ENCODE measurements at regions not wholly inside any gene's neighbourhood (a gene's known extent, or its start where the extent isn't known, plus 50 kb on each side); places are given as distances from the start of the nearest gene placed in this dataset.

DNA sequence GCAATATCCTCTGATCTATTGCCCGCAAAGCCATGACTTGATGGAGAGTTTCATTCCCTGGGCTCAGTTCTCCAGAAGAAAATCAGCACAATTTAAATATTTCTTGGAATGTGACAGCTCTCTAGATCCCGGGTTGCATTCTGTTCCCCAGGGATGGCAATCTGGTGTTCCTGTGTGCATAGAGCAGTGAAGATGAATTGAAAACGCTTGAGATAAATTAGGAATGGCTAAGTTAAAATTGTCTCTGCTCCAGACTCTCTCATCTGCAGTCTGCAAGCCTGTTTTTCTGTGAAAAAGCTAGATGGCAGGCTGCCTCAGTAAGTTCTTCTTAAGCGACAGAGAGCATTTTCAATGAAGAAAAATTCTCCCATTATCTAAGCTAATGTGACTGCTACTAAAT, 582.5 kb upstream of the MGAT4C start:
- H3K9me3 ChIP-seq = peaks cover 0 to 5% (median 0%) of the 10 kb centered on the region in 8 donors
- WGBS, 5 donors = 58 to 68% (median 61%) methylated on average over 4 of the region's 4 CpGs
- no peak for DNase-seq
- no peak overlapping the region for H3K4me3 ChIP-seq
- intact Hi-C loops (cut with DNase I; ENCODE audit: low total_unique reads) = no loop called here
- no peak overlapping the region for H3K27ac ChIP-seq
- H3K4me1 ChIP-seq = no peaks in the 10 kb centered on the region
- H3K36me3 ChIP-seq = no peaks in the 10 kb centered on the region
- TF ChIP-seq POLR2AphosphoS5 (IDR thresholded peaks at IDR 0.05) (no peak), POLR2A (IDR thresholded peaks at IDR 0.05) (no peak)
- no peaks in the 10 kb centered on the region for H3K27me3 ChIP-seq (replicated peaks in 1 of 7)

DNA sequence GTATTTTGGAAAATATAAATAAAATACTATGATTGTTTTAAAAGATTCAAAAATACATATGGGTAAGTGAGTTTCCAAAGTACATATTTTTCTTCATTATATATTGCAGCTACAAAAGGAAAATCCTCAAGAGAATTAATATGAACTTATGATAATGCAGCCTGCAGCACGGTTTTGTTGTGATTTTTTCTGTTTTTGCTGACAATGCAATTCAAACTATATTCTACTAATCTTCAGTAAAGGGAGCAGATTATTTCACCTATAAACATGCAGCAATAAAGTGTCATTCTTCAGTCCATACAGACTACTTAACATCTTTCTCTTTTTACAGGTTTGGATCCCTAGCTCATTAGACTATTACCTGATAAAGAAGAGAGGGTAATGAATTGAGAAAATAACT, 582.1 kb upstream of the MGAT4C start:
- intact Hi-C loops (cut with DNase I; ENCODE audit: low total_unique reads) = no loop called here
- no peaks in the 10 kb centered on the region for H3K27me3 ChIP-seq (replicated peaks in 1 of 7)
- peaks cover 0 to 5% (median 0%) of the 10 kb centered on the region in 8 donors for H3K9me3 ChIP-seq
- no peak for TF ChIP-seq POLR2AphosphoS5 (IDR thresholded peaks at IDR 0.05)
- TF ChIP-seq, protein P1, sequence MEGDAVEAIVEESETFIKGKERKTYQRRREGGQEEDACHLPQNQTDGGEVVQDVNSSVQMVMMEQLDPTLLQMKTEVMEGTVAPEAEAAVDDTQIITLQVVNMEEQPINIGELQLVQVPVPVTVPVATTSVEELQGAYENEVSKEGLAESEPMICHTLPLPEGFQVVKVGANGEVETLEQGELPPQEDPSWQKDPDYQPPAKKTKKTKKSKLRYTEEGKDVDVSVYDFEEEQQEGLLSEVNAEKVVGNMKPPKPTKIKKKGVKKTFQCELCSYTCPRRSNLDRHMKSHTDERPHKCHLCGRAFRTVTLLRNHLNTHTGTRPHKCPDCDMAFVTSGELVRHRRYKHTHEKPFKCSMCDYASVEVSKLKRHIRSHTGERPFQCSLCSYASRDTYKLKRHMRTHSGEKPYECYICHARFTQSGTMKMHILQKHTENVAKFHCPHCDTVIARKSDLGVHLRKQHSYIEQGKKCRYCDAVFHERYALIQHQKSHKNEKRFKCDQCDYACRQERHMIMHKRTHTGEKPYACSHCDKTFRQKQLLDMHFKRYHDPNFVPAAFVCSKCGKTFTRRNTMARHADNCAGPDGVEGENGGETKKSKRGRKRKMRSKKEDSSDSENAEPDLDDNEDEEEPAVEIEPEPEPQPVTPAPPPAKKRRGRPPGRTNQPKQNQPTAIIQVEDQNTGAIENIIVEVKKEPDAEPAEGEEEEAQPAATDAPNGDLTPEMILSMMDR (IDR thresholded peaks at IDR 0.05 in 8 of 11, conservative IDR thresholded peaks at IDR 0.05 in 3 of 11) = no peak
- no peak for TF ChIP-seq POLR2A (IDR thresholded peaks at IDR 0.05)
- no peaks in the 10 kb centered on the region for H3K36me3 ChIP-seq
- DNase-seq = no peak
- H3K4me3 ChIP-seq = no peak overlapping the region
- no peak overlapping the region for H3K27ac ChIP-seq
- WGBS, 5 donors = 48 to 58% (median 54%) methylated on average over 1 of the region's 1 CpG
- no peaks in the 10 kb centered on the region for H3K4me1 ChIP-seq

DNA sequence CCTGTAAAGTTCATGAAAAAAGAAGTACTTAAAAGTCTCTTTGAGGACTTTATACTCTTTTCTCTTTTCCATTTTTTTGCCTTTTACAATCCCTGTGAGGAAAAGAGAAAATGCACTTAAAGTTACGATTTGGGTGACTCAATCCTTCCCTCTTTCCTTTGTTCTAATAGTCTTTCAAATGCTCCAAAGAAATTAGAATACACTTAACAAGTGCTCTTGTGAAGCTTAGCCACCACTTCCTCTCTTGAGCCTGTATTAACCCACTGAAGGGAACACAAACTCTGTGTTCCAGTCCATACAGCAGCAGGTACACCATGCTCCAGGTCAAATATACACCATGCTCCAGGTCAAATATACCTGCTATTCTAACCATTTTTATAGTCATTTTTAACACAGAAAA, 581.1 kb upstream of the MGAT4C start:
- peaks cover 0 to 5% (median 0%) of the 10 kb centered on the region in 8 donors for H3K9me3 ChIP-seq
- intact Hi-C loops (cut with DNase I; ENCODE audit: low total_unique reads) = no loop called here
- H3K36me3 ChIP-seq = no peaks in the 10 kb centered on the region
- no peak for DNase-seq
- H3K4me1 ChIP-seq = no peaks in the 10 kb centered on the region
- no peaks in the 10 kb centered on the region for H3K27me3 ChIP-seq (replicated peaks in 1 of 7)
- no peak overlapping the region for H3K4me3 ChIP-seq
- H3K27ac ChIP-seq = no peak overlapping the region
- TF ChIP-seq, protein P1 (IDR thresholded peaks at IDR 0.05 in 8 of 11, conservative IDR thresholded peaks at IDR 0.05 in 3 of 11) = no peak
- no peak for TF ChIP-seq POLR2A (IDR thresholded peaks at IDR 0.05)
- no peak for TF ChIP-seq POLR2AphosphoS5 (IDR thresholded peaks at IDR 0.05)
- WGBS, 5 donors = 27 to 38% (median 32%) methylated on average over 1 of the region's 1 CpG

DNA sequence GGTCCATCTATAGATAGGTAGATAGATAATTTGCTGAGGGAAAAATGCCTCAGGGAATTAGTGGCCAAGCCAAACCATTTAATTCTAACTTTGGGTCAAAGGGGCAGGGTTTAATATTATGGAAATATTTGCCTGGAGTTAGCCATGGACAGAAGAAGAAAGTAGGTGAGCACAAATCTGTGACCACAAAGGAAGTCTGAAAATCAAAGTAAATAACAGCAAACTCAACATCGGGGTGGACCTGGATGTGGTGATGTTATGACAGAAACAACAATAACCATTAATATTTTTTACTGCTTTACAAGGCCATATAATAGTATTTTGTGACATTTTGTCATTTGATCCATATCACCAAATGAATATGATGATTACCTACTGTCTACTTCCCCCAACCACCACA, 578.0 kb upstream of the MGAT4C start:
- H3K27me3 ChIP-seq (replicated peaks in 1 of 7) = no peaks in the 10 kb centered on the region
- no peak overlapping the region for H3K4me3 ChIP-seq
- 61 to 93% (median 85%) methylated on average over 1 of the region's 1 CpG for WGBS, 5 donors
- H3K4me1 ChIP-seq = no peaks in the 10 kb centered on the region
- no peaks in the 10 kb centered on the region for H3K36me3 ChIP-seq
- no peaks in the 10 kb centered on the region for H3K9me3 ChIP-seq
- TF ChIP-seq POLR2A (IDR thresholded peaks at IDR 0.05) (no peak), POLR2AphosphoS5 (IDR thresholded peaks at IDR 0.05) (no peak)
- TF ChIP-seq, protein P1 (IDR thresholded peaks at IDR 0.05 in 8 of 11, conservative IDR thresholded peaks at IDR 0.05 in 3 of 11) = no peak
- DNase-seq = no peak
- H3K27ac ChIP-seq = no peak overlapping the region
- intact Hi-C loops (cut with DNase I; ENCODE audit: low total_unique reads) = no loop called here

DNA sequence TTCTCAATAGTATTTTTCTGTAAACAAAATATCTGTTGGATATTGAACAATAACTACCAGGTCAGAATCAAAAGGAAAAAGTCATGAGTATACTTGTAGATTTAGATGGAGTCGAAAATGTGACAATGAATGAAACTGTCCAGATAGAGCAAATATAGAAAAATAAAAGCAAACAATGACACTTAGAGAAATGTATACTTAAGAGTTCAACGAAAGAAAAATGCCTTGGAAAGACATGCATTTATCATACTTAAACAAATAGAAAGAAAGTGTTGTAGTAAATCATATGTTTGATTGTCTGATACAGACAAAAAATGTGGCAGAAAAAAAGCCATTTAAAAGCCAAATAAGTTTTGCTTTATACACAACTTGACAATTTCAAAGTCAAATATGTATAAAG, 571.2 kb upstream of the MGAT4C start:
- 52 to 75% (median 64%) methylated on average over 2 of the region's 2 CpGs for WGBS, 5 donors
- no peak overlapping the region for H3K27ac ChIP-seq
- intact Hi-C loops (cut with DNase I; ENCODE audit: low total_unique reads) = no loop called here
- no peaks in the 10 kb centered on the region for H3K36me3 ChIP-seq
- no peaks in the 10 kb centered on the region for H3K27me3 ChIP-seq (replicated peaks in 1 of 7)
- DNase-seq = no peak
- H3K4me1 ChIP-seq = no peaks in the 10 kb centered on the region
- H3K4me3 ChIP-seq = no peak overlapping the region
- H3K9me3 ChIP-seq = no peaks in the 10 kb centered on the region
- TF ChIP-seq POLR2A (IDR thresholded peaks at IDR 0.05) (no peak), POLR2AphosphoS5 (IDR thresholded peaks at IDR 0.05) (no peak)
- TF ChIP-seq, protein P1 (IDR thresholded peaks at IDR 0.05 in 8 of 11, conservative IDR thresholded peaks at IDR 0.05 in 3 of 11) = no peak
